OCI-LY1 (cell line): ENCODE measurements at regions not wholly inside any gene's neighbourhood (a gene's known extent, or its start where the extent isn't known, plus 50 kb on each side); places are given as distances from the start of the nearest gene placed in this dataset.

ENCODE experiments used
- H2AFZ ChIP-seq: fragments of 200-600 bp; sonication (generic), shearing (Covaris generic); 2 replicates; pipeline ENCODE4 v1.6.0; 2014; ENCODE audit warnings: antibody characterized with exemption, mild to moderate bottlenecking, low read length
- H3F3A ChIP-seq: fragments of 200-600 bp; sonication (generic), shearing (Covaris generic); 2 replicates; pipeline ENCODE4 v1.6.0; 2014; ENCODE audit warnings: mild to moderate bottlenecking, antibody characterized with exemption, low read length, moderate library complexity; ENCODE audit not compliant: insufficient read depth
- H3K27ac ChIP-seq: fragments of 200-600 bp; sonication (generic); 2 replicates; pipeline ENCODE4 v1.5.1; 2014; ENCODE audit warnings: low read length, mixed run types, mild to moderate bottlenecking, low read depth; ENCODE audit not compliant: poor library complexity, severe bottlenecking
- H3K27me3 ChIP-seq: fragments of 200-600 bp; sonication (generic); 2 replicates; pipeline ENCODE4 v1.6.0; 2014; ENCODE audit warnings: antibody characterized with exemption, mild to moderate bottlenecking, low read length, moderate library complexity; ENCODE audit not compliant: insufficient read depth
- H3K36me3 ChIP-seq: fragments of 200-600 bp; sonication (generic); 2 replicates; pipeline ENCODE4 v1.6.1; 2014; ENCODE audit warnings: mild to moderate bottlenecking, antibody characterized with exemption, low read length, moderate library complexity, mixed read lengths; ENCODE audit not compliant: insufficient read depth
- H3K4me1 ChIP-seq: fragments of 200-600 bp; sonication (generic); 2 replicates; pipeline ENCODE4 v1.5.1; 2014; ENCODE audit warnings: mild to moderate bottlenecking, low read length, moderate library complexity; ENCODE audit not compliant: insufficient read depth, severe bottlenecking
- H3K4me2 ChIP-seq: fragments of 200-600 bp; sonication (generic), shearing (Covaris generic); 2 replicates; pipeline ENCODE4 v1.6.1; 2014; ENCODE audit warnings: low read length
- H3K4me3 ChIP-seq: fragments of 200-600 bp; sonication (generic); 2 replicates; pipeline ENCODE4 v1.5.1; 2014; ENCODE audit warnings: low read length, low read depth, mild to moderate bottlenecking, mixed read lengths; ENCODE audit not compliant: poor library complexity, severe bottlenecking
- H3K79me2 ChIP-seq: fragments of 200-600 bp; shearing (Covaris generic); 2 replicates; pipeline ENCODE4 v1.6.1; 2016; ENCODE audit warnings: mixed run types, low read length, mixed read lengths; ENCODE audit not compliant: insufficient read depth
- H3K9ac ChIP-seq: fragments of 200-600 bp; sonication (generic), shearing (Covaris generic); 2 replicates; pipeline ENCODE4 v1.6.1; 2014; ENCODE audit warnings: mild to moderate bottlenecking, low read length, mixed read lengths
- H3K9me2 ChIP-seq: fragments of 200-600 bp; sonication (generic), shearing (Covaris generic); 2 replicates; pipeline ENCODE4 v1.6.1; 2014; ENCODE audit warnings: low read depth, mild to moderate bottlenecking, low read length, mixed read lengths
- H3K9me3 ChIP-seq: fragments of 200-600 bp; shearing (Covaris generic); 2 replicates; pipeline ENCODE4 v1.6.1; 2014; ENCODE audit warnings: low read length, mixed read lengths
- H4K20me1 ChIP-seq: fragments of 200-600 bp; sonication (generic), shearing (Covaris generic); 2 replicates; pipeline ENCODE4 v1.6.0; 2016; ENCODE audit warnings: mild to moderate bottlenecking, low read length; ENCODE audit not compliant: insufficient read depth
- CTCF ChIP-seq: fragments of 200-600 bp; sonication (generic), shearing (Covaris generic); IDR thresholded peaks from 2 replicates; pipeline ENCODE4 v1.5.1; 2017; ENCODE audit warnings: mild to moderate bottlenecking, antibody characterized with exemption, low read length, moderate library complexity, mixed read lengths
- EZH2 ChIP-seq: fragments of 200-600 bp; sonication (generic), shearing (Covaris generic); IDR thresholded peaks from 2 replicates; pipeline ENCODE4 v1.8.0; 2017; ENCODE audit warnings: borderline replicate concordance, mixed run types, mild to moderate bottlenecking, antibody characterized with exemption, low read length, moderate library complexity, mixed read lengths

GRCh38 chr12:75634244-75635222 lies 123.1 kb upstream of the KRR1 start:
- no peak overlapping the region for H3K4me3 ChIP-seq
- TF ChIP-seq EZH2 = no peak
- no peak for TF ChIP-seq CTCF
- H3K9me2 ChIP-seq = no peaks in the 10 kb centered on the region
- no peak overlapping the region for H3K27ac ChIP-seq
- no peaks in the 10 kb centered on the region for H3F3A ChIP-seq
- no peak overlapping the region for H3K4me2 ChIP-seq
- H3K36me3 ChIP-seq = no peaks in the 10 kb centered on the region
- no peak overlapping the region for H3K9ac ChIP-seq
- H2AFZ ChIP-seq = no peak overlapping the region
- H3K27me3 ChIP-seq = no peaks in the 10 kb centered on the region
- H4K20me1 ChIP-seq = no peaks in the 10 kb centered on the region
- no peaks in the 10 kb centered on the region for H3K79me2 ChIP-seq
- no peaks in the 10 kb centered on the region for H3K9me3 ChIP-seq
- H3K4me1 ChIP-seq = no peaks in the 10 kb centered on the region

GRCh38 chr12:75633789-75634188 lies 122.4 kb upstream of the KRR1 start:
- no peaks in the 10 kb centered on the region for H3K36me3 ChIP-seq
- TF ChIP-seq CTCF (no peak), EZH2 (no peak)
- no peaks in the 10 kb centered on the region for H3K79me2 ChIP-seq
- H3F3A ChIP-seq = no peaks in the 10 kb centered on the region
- no peak overlapping the region for H3K27ac ChIP-seq
- no peaks in the 10 kb centered on the region for H3K27me3 ChIP-seq
- no peaks in the 10 kb centered on the region for H3K4me1 ChIP-seq
- H3K4me3 ChIP-seq = no peak overlapping the region
- H4K20me1 ChIP-seq = no peaks in the 10 kb centered on the region
- no peak overlapping the region for H3K9ac ChIP-seq
- no peaks in the 10 kb centered on the region for H3K9me2 ChIP-seq
- no peak overlapping the region for H3K4me2 ChIP-seq
- H2AFZ ChIP-seq = no peak overlapping the region
- no peaks in the 10 kb centered on the region for H3K9me3 ChIP-seq

GRCh38 chr12:75632442-75632841 lies 121.0 kb upstream of the KRR1 start:
- Histone ChIP-seq H4K20me1 (no peaks in the 10 kb centered on the region), H3K4me1 (no peaks in the 10 kb centered on the region), H3F3A (no peaks in the 10 kb centered on the region), H2AFZ (no peak overlapping the region), H3K27ac (no peak overlapping the region), H3K9me2 (no peaks in the 10 kb centered on the region), H3K4me3 (no peak overlapping the region), H3K4me2 (no peak overlapping the region), H3K9me3 (no peaks in the 10 kb centered on the region), H3K36me3 (no peaks in the 10 kb centered on the region), H3K27me3 (no peaks in the 10 kb centered on the region), H3K9ac (no peak overlapping the region), H3K79me2 (no peaks in the 10 kb centered on the region)
- no peak for TF ChIP-seq EZH2
- no peak for TF ChIP-seq CTCF
